SK-N-SH (cell line): ENCODE measurements at regions not wholly inside any gene's neighbourhood (a gene's known extent, or its start where the extent isn't known, plus 50 kb on each side); places are given as distances from the start of the nearest gene placed in this dataset.

Experiments used
- CTCF ChIA-PET: fragments of 300-600, 350-600 bp; formaldehyde crosslinking; extraction: SDS; loops from one replicate; lab custom pipeline; 2021; lab: Yijun Ruan, JAX
- POLR2A ChIA-PET: fragments of 350-600 bp; sonication (Branson Sonifier 250); formaldehyde crosslinking; extraction: SDS; loops from one replicate; lab custom pipeline; 2020; ENCODE audit warnings: antibody characterized with exemption, inconsistent platforms; lab: Yijun Ruan, JAX
- DNase-seq: peaks from one replicate; pipeline ENCODE4 v3.0.0; 2012
- H2AFZ ChIP-seq: fragments of 200-600 bp; sonication (generic); 2 replicates; pipeline ENCODE4 v1.8.1; 2016; ENCODE audit warnings: antibody characterized with exemption, mild to moderate bottlenecking, low read depth
- H3F3A ChIP-seq: fragments of 200-600 bp; sonication (generic); replicated peaks from 2 replicates; pipeline ENCODE3; 2016; ENCODE audit warnings: antibody characterized with exemption, mild to moderate bottlenecking; ENCODE audit not compliant: insufficient read depth
- H3K27ac ChIP-seq, 2 experiments: fragments of 200-500 bp in 1 of 2; fragments of 200-600 bp in 1 of 2; sonication (Bioruptor generic) in 1 of 2; sonication (generic), shearing (Covaris generic) in 1 of 2; 2 replicates each; pipeline versions ENCODE4 v1.5.1 to v1.6.1; 2014 to 2016; ENCODE audit warnings: low read depth in 2 of 2, inconsistent platforms in 1 of 2, low read length in 1 of 2, mild to moderate bottlenecking in 1 of 2, mixed read lengths in 1 of 2
- H3K27me3 ChIP-seq: fragments of 200-600 bp; sonication (generic), shearing (Covaris generic); 2 replicates; pipeline ENCODE4 v1.6.1; 2016; ENCODE audit warnings: mixed run types; ENCODE audit not compliant: insufficient read depth
- H3K36me3 ChIP-seq, 2 experiments: fragments of 200-500 bp in 1 of 2; fragments of 200-600 bp in 1 of 2; sonication (Bioruptor generic) in 1 of 2; sonication (generic) in 1 of 2; replicated peaks in 1 of 2; 2 replicates each; pipeline versions ENCODE3 to v1.5.1; 2014 to 2016; ENCODE audit warnings: low read length in 1 of 2, mild to moderate bottlenecking in 1 of 2; ENCODE audit not compliant: insufficient read depth in 2 of 2, control insufficient read depth in 1 of 2
- H3K4me1 ChIP-seq, 2 experiments: fragments of 200-500 bp in 1 of 2; fragments of 200-600 bp in 1 of 2; sonication (Bioruptor generic) in 1 of 2; sonication (generic), shearing (Covaris generic) in 1 of 2; 2 replicates each; pipeline versions ENCODE4 v1.5.1 to v1.6.1; 2014 to 2016; ENCODE audit warnings: low read depth in 1 of 2, low read length in 1 of 2, mixed run types in 1 of 2; ENCODE audit not compliant: insufficient read depth in 2 of 2, control insufficient read depth in 1 of 2
- H3K4me2 ChIP-seq: fragments of 200-600 bp; sonication (generic), shearing (Covaris generic); 2 replicates; pipeline ENCODE4 v1.6.1; 2017; ENCODE audit warnings: mixed run types
- H3K4me3 ChIP-seq, 2 experiments: fragments of 200-500 bp in 1 of 2; fragments of 200-600 bp in 1 of 2; sonication (Bioruptor generic) in 1 of 2; sonication (generic), shearing (Covaris generic) in 1 of 2; 2 replicates each; pipeline versions ENCODE4 v1.5.1 to v1.8.1; 2014 to 2016; ENCODE audit warnings: low read depth in 2 of 2, inconsistent platforms in 1 of 2, low read length in 1 of 2, mild to moderate bottlenecking in 1 of 2, mixed read lengths in 1 of 2, moderate library complexity in 1 of 2
- H3K79me2 ChIP-seq: fragments of 200-600 bp; sonication (generic); 2 replicates; pipeline ENCODE4 v1.8.1; 2017; ENCODE audit warnings: mild to moderate bottlenecking; ENCODE audit not compliant: insufficient read depth
- H3K9ac ChIP-seq: fragments of 200-600 bp; sonication (generic); 2 replicates; pipeline ENCODE4 v1.6.1; 2017; ENCODE audit warnings: mixed run types
- H3K9me2 ChIP-seq: fragments of 200-600 bp; sonication (generic); 2 replicates; pipeline ENCODE4 v1.6.1; 2017; ENCODE audit warnings: mixed run types
- H3K9me3 ChIP-seq: fragments of 200-600 bp; sonication (generic); 2 replicates; pipeline ENCODE4 v1.6.1; 2017; ENCODE audit warnings: mixed run types, mild to moderate bottlenecking, moderate library complexity
- H4K20me1 ChIP-seq: fragments of 200-600 bp; sonication (generic); 2 replicates; pipeline ENCODE4 v1.6.1; 2017; ENCODE audit warnings: mild to moderate bottlenecking, mixed run types; ENCODE audit not compliant: insufficient read depth
- ELF1 ChIP-seq: IDR thresholded peaks from 2 replicates; pipeline ENCODE4 v1.4.0; 2012
- EP300 ChIP-seq, 2 experiments: IDR thresholded peaks; 2 replicates each; pipeline versions ENCODE4 v1.4.0 to v1.6.1; 2012; ENCODE audit warnings: borderline replicate concordance in 1 of 2, low read depth in 1 of 2, low read length in 1 of 2
- FOSL2 ChIP-seq: IDR thresholded peaks from 2 replicates; pipeline ENCODE4 v1.4.0; 2012; ENCODE audit warnings: low read depth, mild to moderate bottlenecking, moderate library complexity, borderline replicate concordance
- GABPA ChIP-seq: IDR thresholded peaks from 2 replicates; pipeline ENCODE4 v1.4.0; 2012; ENCODE audit warnings: low read depth, mild to moderate bottlenecking
- GATA2 ChIP-seq: sonication (generic); formaldehyde crosslinking; IDR thresholded peaks from 2 replicates; pipeline ENCODE4 v1.5.0; 2020; ENCODE audit warnings: mild to moderate bottlenecking, missing genetic modification reagents
- JUND ChIP-seq: IDR thresholded peaks from 2 replicates; pipeline ENCODE4 v1.4.0; 2012
- MXI1 ChIP-seq: IDR thresholded peaks from 2 replicates; pipeline ENCODE4 v1.6.1; 2012; ENCODE audit warnings: mild to moderate bottlenecking, low read depth, low read length, improper control_type of control experiment
- NFIC ChIP-seq: IDR thresholded peaks from 2 replicates; pipeline ENCODE4 v1.4.0; 2012; ENCODE audit warnings: borderline replicate concordance
- RAD21 ChIP-seq: IDR thresholded peaks from 2 replicates; pipeline ENCODE4 v1.6.1; 2012; ENCODE audit warnings: mild to moderate bottlenecking, low read length
- RFX5 ChIP-seq: IDR thresholded peaks from 2 replicates; pipeline ENCODE4 v1.6.1; 2012; ENCODE audit warnings: mild to moderate bottlenecking, improper control_type of control experiment, low read length
- TCF12 ChIP-seq: IDR thresholded peaks from 2 replicates; pipeline ENCODE4 v1.4.0; 2012
- YY1 ChIP-seq: IDR thresholded peaks from 2 replicates; pipeline ENCODE4 v1.4.0; 2012; ENCODE audit warnings: low read depth, mild to moderate bottlenecking
- WGBS: methylation state at CpG from one replicate; pipeline ENCODE4 v1.1.6; 2017; ENCODE audit warnings: low lambda C conversion rate; 5-methylcytosine and 5-hydroxymethylcytosine counted together
- TF ChIP-seq, protein P1 (sequence below): IDR thresholded peaks from 2 replicates; pipeline ENCODE4 v1.4.0; 2012; ENCODE audit warnings: low read depth
- TF ChIP-seq, protein P2 (sequence below): fragments of 150-350 bp; IDR thresholded peaks from 2 replicates; pipeline ENCODE4 v1.6.1; 2016; ENCODE audit warnings: mild to moderate bottlenecking, low read depth, low read length
- TF ChIP-seq, protein P3 (sequence below): IDR thresholded peaks from 2 replicates; pipeline ENCODE4; 2012
- TF ChIP-seq, protein P4 (sequence below): fragments of 150-350 bp; IDR thresholded peaks from 2 replicates; pipeline ENCODE4 v1.6.1; 2017; ENCODE audit warnings: antibody characterized with exemption, low read length, low read depth, borderline replicate concordance

DNA sequence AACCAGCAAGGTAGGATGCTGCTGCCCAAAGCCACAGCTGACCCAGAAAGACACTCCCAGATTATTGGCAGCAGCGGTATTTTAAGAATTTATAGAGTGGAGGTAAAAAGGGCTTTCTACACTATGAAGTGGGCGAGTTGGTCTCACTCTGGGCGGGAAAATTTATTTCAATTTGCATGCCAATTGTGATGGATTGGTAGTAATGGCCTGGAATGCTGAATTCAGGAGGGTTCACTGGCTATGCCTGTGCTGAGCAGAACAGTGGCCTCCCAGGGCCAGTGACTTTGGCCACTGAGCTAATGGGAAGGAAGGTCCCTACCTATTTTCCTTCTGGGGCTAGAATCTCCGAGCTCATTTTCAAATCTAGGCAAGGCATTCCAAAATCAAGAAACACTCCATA lies 243.5 kb downstream of the TSHZ3 start:
- no peaks in the 10 kb centered on the region for H3K9me2 ChIP-seq
- no peak overlapping the region for H3K4me2 ChIP-seq
- H4K20me1 ChIP-seq: no peaks in the 10 kb centered on the region
- H3K27ac ChIP-seq: no peak overlapping the region
- no peak overlapping the region for H2AFZ ChIP-seq
- H3F3A ChIP-seq: no peaks in the 10 kb centered on the region
- POLR2A ChIA-PET: no interaction called here
- no peak overlapping the region for H3K9ac ChIP-seq
- no peak for TF ChIP-seq YY1
- no peak for TF ChIP-seq GATA2 (CRISPR knock-in tag)
- TF ChIP-seq, protein P1, sequence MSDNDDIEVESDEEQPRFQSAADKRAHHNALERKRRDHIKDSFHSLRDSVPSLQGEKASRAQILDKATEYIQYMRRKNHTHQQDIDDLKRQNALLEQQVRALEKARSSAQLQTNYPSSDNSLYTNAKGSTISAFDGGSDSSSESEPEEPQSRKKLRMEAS: no peak
- TF ChIP-seq, protein P2, sequence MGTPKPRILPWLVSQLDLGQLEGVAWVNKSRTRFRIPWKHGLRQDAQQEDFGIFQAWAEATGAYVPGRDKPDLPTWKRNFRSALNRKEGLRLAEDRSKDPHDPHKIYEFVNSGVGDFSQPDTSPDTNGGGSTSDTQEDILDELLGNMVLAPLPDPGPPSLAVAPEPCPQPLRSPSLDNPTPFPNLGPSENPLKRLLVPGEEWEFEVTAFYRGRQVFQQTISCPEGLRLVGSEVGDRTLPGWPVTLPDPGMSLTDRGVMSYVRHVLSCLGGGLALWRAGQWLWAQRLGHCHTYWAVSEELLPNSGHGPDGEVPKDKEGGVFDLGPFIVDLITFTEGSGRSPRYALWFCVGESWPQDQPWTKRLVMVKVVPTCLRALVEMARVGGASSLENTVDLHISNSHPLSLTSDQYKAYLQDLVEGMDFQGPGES: no peak
- TF ChIP-seq, protein P3, sequence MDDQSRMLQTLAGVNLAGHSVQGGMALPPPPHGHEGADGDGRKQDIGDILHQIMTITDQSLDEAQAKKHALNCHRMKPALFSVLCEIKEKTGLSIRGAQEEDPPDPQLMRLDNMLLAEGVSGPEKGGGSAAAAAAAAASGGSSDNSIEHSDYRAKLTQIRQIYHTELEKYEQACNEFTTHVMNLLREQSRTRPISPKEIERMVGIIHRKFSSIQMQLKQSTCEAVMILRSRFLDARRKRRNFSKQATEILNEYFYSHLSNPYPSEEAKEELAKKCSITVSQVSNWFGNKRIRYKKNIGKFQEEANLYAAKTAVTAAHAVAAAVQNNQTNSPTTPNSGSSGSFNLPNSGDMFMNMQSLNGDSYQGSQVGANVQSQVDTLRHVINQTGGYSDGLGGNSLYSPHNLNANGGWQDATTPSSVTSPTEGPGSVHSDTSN: no peak
- TF ChIP-seq ELF1: no peak
- TF ChIP-seq JUND: no peak
- peaks cover 6 to 16% of the 10 kb centered on the region in 2 experiments; a peak in 2 of 4 replicates for H3K4me1 ChIP-seq
- 29% methylated on average over 4 of the region's 4 CpGs for WGBS
- H3K4me3 ChIP-seq: no peak overlapping the region
- CTCF ChIA-PET: interaction anchor here (1.0 to 1.3 kb wide), 3 partner anchors 9 to 437 kb away, joined by 3 to 4 read pairs (median 3); no protein-coding TSS in a partner anchor
- H3K36me3 ChIP-seq: no peaks in the 10 kb centered on the region
- H3K79me2 ChIP-seq: no peaks in the 10 kb centered on the region
- DNase-seq: no peak
- H3K9me3 ChIP-seq: no peaks in the 10 kb centered on the region
- no peaks in the 10 kb centered on the region for H3K27me3 ChIP-seq

DNA sequence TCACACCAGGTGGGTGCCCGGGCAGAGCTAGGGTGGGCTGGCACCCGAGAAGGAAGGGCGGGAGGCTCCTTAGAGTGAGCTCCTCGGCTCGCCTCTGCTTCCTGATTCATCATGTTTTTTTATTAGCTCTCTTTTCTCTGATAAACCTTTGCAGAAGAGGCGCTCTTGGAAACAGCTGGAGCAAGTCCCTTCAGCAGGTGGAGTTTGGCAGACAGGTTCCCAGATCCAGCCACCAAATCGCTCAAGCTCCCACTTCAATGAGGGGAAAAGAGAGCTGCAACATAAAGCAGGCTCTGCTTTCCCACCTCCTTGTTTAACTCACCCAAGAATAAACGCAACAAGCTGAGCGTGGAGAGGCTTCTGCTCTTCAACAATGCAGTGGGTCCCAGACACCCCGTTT lies 244.8 kb downstream of the TSHZ3 start:
- no peak overlapping the region for H3K4me3 ChIP-seq
- 61% methylated on average over 10 of the region's 10 CpGs for WGBS

More for the DNA sequence above, 244.8 kb downstream of the TSHZ3 start:
- no peaks in the 10 kb centered on the region for H3K9me3 ChIP-seq
- no peaks in the 10 kb centered on the region for H3K27me3 ChIP-seq
- no peak overlapping the region for H3K4me2 ChIP-seq
- CTCF ChIA-PET: no interaction called here
- H2AFZ ChIP-seq: no peak overlapping the region
- no peaks in the 10 kb centered on the region for H4K20me1 ChIP-seq
- H3K79me2 ChIP-seq: no peaks in the 10 kb centered on the region
- H3K4me1 ChIP-seq: peaks cover 6 to 8% of the 10 kb centered on the region in 2 experiments; a peak in 2 of 4 replicates
- no peaks in the 10 kb centered on the region for H3F3A ChIP-seq
- H3K9ac ChIP-seq: no peak overlapping the region
- no peak overlapping the region for H3K27ac ChIP-seq
- DNase-seq: no peak
- TF ChIP-seq YY1 (no peak), RAD21 (no peak), MXI1 (no peak), NFIC (no peak), JUND (no peak), RFX5 (no peak), EP300 (IDR thresholded peaks at IDR 0.05; ENCODE audit: borderline replicate concordance in 1 of 2, low read depth in 1 of 2, low read length in 1 of 2) (no peak), TCF12 (no peak), FOSL2 (no peak), GABPA (no peak), ELF1 (no peak)
- TF ChIP-seq, protein P4, sequence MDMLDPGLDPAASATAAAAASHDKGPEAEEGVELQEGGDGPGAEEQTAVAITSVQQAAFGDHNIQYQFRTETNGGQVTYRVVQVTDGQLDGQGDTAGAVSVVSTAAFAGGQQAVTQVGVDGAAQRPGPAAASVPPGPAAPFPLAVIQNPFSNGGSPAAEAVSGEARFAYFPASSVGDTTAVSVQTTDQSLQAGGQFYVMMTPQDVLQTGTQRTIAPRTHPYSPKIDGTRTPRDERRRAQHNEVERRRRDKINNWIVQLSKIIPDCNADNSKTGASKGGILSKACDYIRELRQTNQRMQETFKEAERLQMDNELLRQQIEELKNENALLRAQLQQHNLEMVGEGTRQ: no peak
- TF ChIP-seq, all 33 proteins: peak for 0
- no peaks in the 10 kb centered on the region for H3K9me2 ChIP-seq
- H3K36me3 ChIP-seq: no peaks in the 10 kb centered on the region
- POLR2A ChIA-PET: no interaction called here
